Lower leg skin (tissue), 4 donors: ENCODE measurements at regions not wholly inside any gene's neighbourhood (a gene's known extent, or its start where the extent isn't known, plus 50 kb on each side); places are given as distances from the start of the nearest gene placed in this dataset.

ENCODE experiments used
- DNase-seq, 2 donors: peaks; one replicate each; pipeline ENCODE4 v3.0.0-alpha.2; 2019; ENCODE audit warnings: low spot score in 2 of 2
- H3K4me3 ChIP-seq: fragments of 200-600 bp; sonication (generic); 2 replicates; pipeline ENCODE4 v1.5.1; 2017; ENCODE audit warnings: mild to moderate bottlenecking, low read depth; ENCODE audit not compliant: poor library complexity, severe bottlenecking
- CTCF ChIP-seq, 3 donors: fragments of 450-650 bp; IDR thresholded peaks; one replicate each; pipeline ENCODE4 v1.5.1; 2016; ENCODE audit warnings: antibody characterized with exemption in 3 of 3, mild to moderate bottlenecking in 3 of 3, moderate library complexity in 2 of 3
- POLR2A ChIP-seq, 2 donors: fragments of 450-650 bp; IDR thresholded peaks; one replicate each; pipeline ENCODE4 v1.6.1; 2016 to 2017; ENCODE audit warnings: antibody characterized with exemption in 2 of 2, mild to moderate bottlenecking in 1 of 2, moderate library complexity in 1 of 2
- WGBS, 2 donors: methylation state at CpG; one replicate each; pipeline ENCODE4 v1.1.5; 2018; 5-methylcytosine and 5-hydroxymethylcytosine counted together
- intact Hi-C: fragments of 100-400 bp; cut with DNase I; formaldehyde crosslinking; loops from one replicate; pipeline ENCODE4 v1.15.0; 2023; ENCODE audit warnings: low total_unique reads

GRCh38 chr17:77070888-77071279, 69.9 kb upstream of the SEC14L1 start:
- WGBS, 2 donors: 59 to 78% methylated on average over 6 of the region's 6 CpGs

GRCh38 chr17:77071925-77072490, 68.8 kb upstream of the SEC14L1 start:
- H3K4me3 ChIP-seq: no peak overlapping the region
- no peak for DNase-seq
- no peak for TF ChIP-seq POLR2A (IDR thresholded peaks at IDR 0.05)
- no peak for TF ChIP-seq CTCF (IDR thresholded peaks at IDR 0.05)
- intact Hi-C loops: no loop called here

More at GRCh38 chr17:77070888-77071279, 69.9 kb upstream of the SEC14L1 start:
- no peak for DNase-seq
- TF ChIP-seq CTCF (IDR thresholded peaks at IDR 0.05) (no peak), POLR2A (IDR thresholded peaks at IDR 0.05) (no peak)
- intact Hi-C loops: no loop called here
- H3K4me3 ChIP-seq: no peak overlapping the region

GRCh38 chr17:77072670-77073069, 68.1 kb upstream of the SEC14L1 start:
- intact Hi-C loops: no loop called here
- WGBS, 2 donors: 75 to 80% methylated on average over 4 of the region's 4 CpGs
- no peak for DNase-seq
- TF ChIP-seq POLR2A (IDR thresholded peaks at IDR 0.05) (no peak), CTCF (IDR thresholded peaks at IDR 0.05) (no peak)
- H3K4me3 ChIP-seq: no peak overlapping the region

GRCh38 chr17:77074681-77075080, 66.1 kb upstream of the SEC14L1 start:
- H3K4me3 ChIP-seq: no peak overlapping the region
- TF ChIP-seq CTCF (IDR thresholded peaks at IDR 0.05) (no peak), POLR2A (IDR thresholded peaks at IDR 0.05) (no peak)
- 78 to 83% methylated on average over 12 of the region's 12 CpGs for WGBS, 2 donors
- intact Hi-C loops: no loop called here
- DNase-seq: no peak

- no peak for DNase-seq
- no peak for TF ChIP-seq CTCF (IDR thresholded peaks at IDR 0.05)
- TF ChIP-seq POLR2A (IDR thresholded peaks at IDR 0.05): no peak
- intact Hi-C loops: no loop called here
Measured at GRCh38 chr17:77076124-77076830, 64.5 kb upstream of the SEC14L1 start.

GRCh38 chr17:77083531-77083930, 57.2 kb upstream of the SEC14L1 start:
- DNase-seq: no peak
- no peak overlapping the region for H3K4me3 ChIP-seq
- WGBS, 2 donors: 73 to 90% methylated on average over 5 of the region's 5 CpGs
- intact Hi-C loops: no loop called here
- TF ChIP-seq POLR2A (IDR thresholded peaks at IDR 0.05) (no peak), CTCF (IDR thresholded peaks at IDR 0.05) (no peak)

More at GRCh38 chr17:77076124-77076830, 64.5 kb upstream of the SEC14L1 start:
- H3K4me3 ChIP-seq: no peak overlapping the region
- WGBS, 2 donors: 21 to 28% methylated on average over 14 of the region's 14 CpGs
